ENCODE measurements at regions not wholly inside any gene's neighbourhood (a gene's known extent, or its start where the extent isn't known, plus 50 kb on each side); places are given as distances from the start of the nearest gene placed in this dataset.

DNA sequence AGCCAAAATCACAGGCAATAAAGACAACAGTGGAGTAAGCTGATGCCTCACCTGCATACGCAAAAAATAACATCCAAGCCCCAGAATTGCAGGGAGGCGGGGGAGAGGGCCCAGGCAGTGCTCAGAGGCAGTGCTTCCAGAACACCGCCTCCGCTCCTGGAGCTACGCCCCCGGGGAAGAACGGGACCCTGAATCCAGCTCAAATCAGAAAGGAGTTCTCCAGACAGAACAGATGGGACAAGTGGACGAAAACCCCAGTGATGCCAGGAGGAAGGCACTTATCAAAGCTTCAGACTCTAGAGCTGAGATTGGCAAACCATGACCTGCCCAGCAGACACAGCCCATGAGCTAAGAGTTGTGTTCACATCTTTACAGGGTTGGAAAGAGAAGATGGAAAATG is 683.9 kb downstream of the TBC1D22A start:
- intact Hi-C loops (cut with micrococcal nuclease), result no loop called here
- Histone ChIP-seq H3K36me3 (ENCODE audit: control insufficient read depth, insufficient read depth, low read length) (no peaks in the 10 kb centered on the region), H3K9me3 (ENCODE audit: control insufficient read depth, insufficient read depth, low read length) (no peaks in the 10 kb centered on the region), H3K27ac (ENCODE audit: low read length) (no peak overlapping the region), H3K27me3 (ENCODE audit: control insufficient read depth, insufficient read depth, low read length) (no peaks in the 10 kb centered on the region), H3K4me1 (ENCODE audit: control insufficient read depth, insufficient read depth, low read length) (no peaks in the 10 kb centered on the region), H3K4me3 (ENCODE audit: low read length) (no peak overlapping the region)
- ATAC-seq (no peak), DNase-seq (no peak)
- H3K36me3 Mint-ChIP-seq, result no peaks in the 10 kb centered on the region
- no peaks in the 10 kb centered on the region for H3K4me1 Mint-ChIP-seq
- WGBS (ENCODE audit: insufficient coverage), result 95% methylated on average over 8 of the region's 8 CpGs
- no peak overlapping the region for H3K27ac Mint-ChIP-seq
- TF ChIP-seq, protein P1, sequence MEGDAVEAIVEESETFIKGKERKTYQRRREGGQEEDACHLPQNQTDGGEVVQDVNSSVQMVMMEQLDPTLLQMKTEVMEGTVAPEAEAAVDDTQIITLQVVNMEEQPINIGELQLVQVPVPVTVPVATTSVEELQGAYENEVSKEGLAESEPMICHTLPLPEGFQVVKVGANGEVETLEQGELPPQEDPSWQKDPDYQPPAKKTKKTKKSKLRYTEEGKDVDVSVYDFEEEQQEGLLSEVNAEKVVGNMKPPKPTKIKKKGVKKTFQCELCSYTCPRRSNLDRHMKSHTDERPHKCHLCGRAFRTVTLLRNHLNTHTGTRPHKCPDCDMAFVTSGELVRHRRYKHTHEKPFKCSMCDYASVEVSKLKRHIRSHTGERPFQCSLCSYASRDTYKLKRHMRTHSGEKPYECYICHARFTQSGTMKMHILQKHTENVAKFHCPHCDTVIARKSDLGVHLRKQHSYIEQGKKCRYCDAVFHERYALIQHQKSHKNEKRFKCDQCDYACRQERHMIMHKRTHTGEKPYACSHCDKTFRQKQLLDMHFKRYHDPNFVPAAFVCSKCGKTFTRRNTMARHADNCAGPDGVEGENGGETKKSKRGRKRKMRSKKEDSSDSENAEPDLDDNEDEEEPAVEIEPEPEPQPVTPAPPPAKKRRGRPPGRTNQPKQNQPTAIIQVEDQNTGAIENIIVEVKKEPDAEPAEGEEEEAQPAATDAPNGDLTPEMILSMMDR (IDR thresholded peaks at IDR 0.05), result no peak
- H3K9me3 Mint-ChIP-seq, result peaks cover 2 to 4% of the 10 kb centered on the region in 2 donors
- no peak overlapping the region for H3K4me3 Mint-ChIP-seq
- H3K27me3 Mint-ChIP-seq (ENCODE audit: low read depth in 2 of 2), result peaks cover 0 to 3% of the 10 kb centered on the region in 2 donors

DNA sequence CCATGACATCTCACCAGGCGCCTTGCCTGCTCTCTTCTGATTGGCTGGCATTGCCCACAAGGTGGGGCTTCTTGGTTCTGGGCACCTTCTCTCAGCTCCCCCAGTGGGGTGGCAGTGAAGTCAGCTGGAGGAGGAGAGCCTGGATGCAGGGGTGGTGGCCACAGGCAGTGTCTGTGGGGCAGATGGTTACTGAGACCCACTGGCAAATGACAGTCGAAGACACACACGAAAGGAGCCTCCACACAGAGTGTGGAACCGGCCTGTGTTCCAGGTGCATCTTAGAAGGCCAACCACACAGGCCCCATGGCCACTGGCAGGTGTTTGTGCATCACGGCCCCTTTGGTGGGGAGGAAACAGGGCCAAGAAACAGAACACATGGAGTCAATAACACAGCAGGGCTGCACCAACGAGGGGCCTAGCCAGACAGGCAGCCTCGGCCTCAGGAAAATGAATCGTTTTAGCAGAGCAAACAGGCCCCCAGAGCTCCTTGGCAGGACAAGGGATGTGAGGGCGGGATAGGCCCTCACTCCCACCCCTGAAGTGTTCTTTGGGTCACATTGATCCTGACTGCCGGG is 683.4 kb downstream of the TBC1D22A start:
- Mint-ChIP-seq H3K4me3 (no peak overlapping the region), H3K36me3 (no peaks in the 10 kb centered on the region), H3K9me3 (peaks cover 2 to 4% of the 10 kb centered on the region in 2 donors), H3K27me3 (ENCODE audit: low read depth in 2 of 2) (peaks cover 0 to 3% of the 10 kb centered on the region in 2 donors), H3K4me1 (no peaks in the 10 kb centered on the region), H3K27ac (no peak overlapping the region)
- TF ChIP-seq, protein P1 (IDR thresholded peaks at IDR 0.05), result no peak
- Histone ChIP-seq H3K9me3 (ENCODE audit: control insufficient read depth, insufficient read depth, low read length) (no peaks in the 10 kb centered on the region), H3K36me3 (ENCODE audit: control insufficient read depth, insufficient read depth, low read length) (no peaks in the 10 kb centered on the region), H3K4me3 (ENCODE audit: low read length) (no peak overlapping the region), H3K4me1 (ENCODE audit: control insufficient read depth, insufficient read depth, low read length) (no peaks in the 10 kb centered on the region), H3K27me3 (ENCODE audit: control insufficient read depth, insufficient read depth, low read length) (no peaks in the 10 kb centered on the region), H3K27ac (ENCODE audit: low read length) (no peak overlapping the region)
- 85% methylated on average over 10 of the region's 10 CpGs for WGBS (ENCODE audit: insufficient coverage)
- intact Hi-C loops (cut with micrococcal nuclease), result no loop called here
- ATAC-seq (no peak), DNase-seq (no peak)

DNA sequence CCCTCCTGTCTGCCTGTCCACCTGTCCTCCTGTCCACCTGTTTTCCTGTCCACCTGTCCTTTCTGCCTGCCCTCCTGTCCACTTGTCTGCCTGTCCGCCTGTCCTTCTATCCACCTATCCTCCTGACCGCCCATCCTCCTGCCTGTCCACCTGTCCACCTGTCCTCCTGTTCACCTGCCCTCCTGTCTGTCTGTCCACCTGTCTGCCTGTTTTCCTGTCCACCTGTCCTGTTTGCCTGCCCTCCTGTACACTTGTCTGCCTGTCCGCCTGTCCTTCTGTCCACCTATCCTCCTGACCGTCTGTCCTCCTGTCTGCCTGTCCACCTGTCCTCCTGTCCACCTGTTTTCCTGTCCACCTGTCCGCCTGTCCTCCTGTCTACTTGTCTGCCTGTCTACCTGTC is 682.8 kb downstream of the TBC1D22A start:
- H3K9me3 Mint-ChIP-seq, result peaks cover 2 to 4% of the 10 kb centered on the region in 2 donors
- TF ChIP-seq, protein P1 (IDR thresholded peaks at IDR 0.05), result no peak
- Histone ChIP-seq H3K4me1 (ENCODE audit: control insufficient read depth, insufficient read depth, low read length) (no peaks in the 10 kb centered on the region), H3K27ac (ENCODE audit: low read length) (no peak overlapping the region), H3K27me3 (ENCODE audit: control insufficient read depth, insufficient read depth, low read length) (no peaks in the 10 kb centered on the region), H3K36me3 (ENCODE audit: control insufficient read depth, insufficient read depth, low read length) (no peaks in the 10 kb centered on the region), H3K9me3 (ENCODE audit: control insufficient read depth, insufficient read depth, low read length) (no peaks in the 10 kb centered on the region), H3K4me3 (ENCODE audit: low read length) (no peak overlapping the region)
- peaks cover 0 to 3% of the 10 kb centered on the region in 2 donors for H3K27me3 Mint-ChIP-seq (ENCODE audit: low read depth in 2 of 2)
- intact Hi-C loops (cut with micrococcal nuclease), result no loop called here
- 95% methylated on average over 5 of the region's 5 CpGs for WGBS (ENCODE audit: insufficient coverage)
- no peaks in the 10 kb centered on the region for H3K4me1 Mint-ChIP-seq
- ATAC-seq (no peak), DNase-seq (no peak)
- no peaks in the 10 kb centered on the region for H3K36me3 Mint-ChIP-seq
- H3K27ac Mint-ChIP-seq, result no peak overlapping the region
- H3K4me3 Mint-ChIP-seq, result no peak overlapping the region

DNA sequence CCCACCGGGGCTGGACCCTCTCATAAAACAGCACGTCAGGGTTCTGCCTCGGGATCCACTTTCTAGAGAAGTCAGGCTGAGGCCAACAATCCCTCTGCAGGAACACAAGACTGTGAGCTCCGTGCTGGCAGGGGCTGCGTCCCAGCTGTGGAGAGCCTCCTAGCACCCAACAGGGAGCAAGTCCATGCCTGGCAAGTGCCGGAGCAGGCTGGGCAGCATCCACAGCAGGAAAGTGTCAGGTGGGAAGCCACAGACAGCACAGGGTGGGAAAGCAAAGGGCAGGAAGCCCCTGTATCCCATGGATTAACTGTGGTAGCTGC is 682.3 kb downstream of the TBC1D22A start:
- ATAC-seq (no peak), DNase-seq (no peak)
- H3K27ac Mint-ChIP-seq, result no peak overlapping the region
- TF ChIP-seq, protein P1 (IDR thresholded peaks at IDR 0.05), result no peak
- H3K4me1 Mint-ChIP-seq, result no peaks in the 10 kb centered on the region
- no peak overlapping the region for H3K4me3 Mint-ChIP-seq
- Histone ChIP-seq H3K4me3 (ENCODE audit: low read length) (no peak overlapping the region), H3K4me1 (ENCODE audit: control insufficient read depth, insufficient read depth, low read length) (no peaks in the 10 kb centered on the region), H3K9me3 (ENCODE audit: control insufficient read depth, insufficient read depth, low read length) (no peaks in the 10 kb centered on the region), H3K36me3 (ENCODE audit: control insufficient read depth, insufficient read depth, low read length) (no peaks in the 10 kb centered on the region), H3K27ac (ENCODE audit: low read length) (no peak overlapping the region), H3K27me3 (ENCODE audit: control insufficient read depth, insufficient read depth, low read length) (no peaks in the 10 kb centered on the region)
- 88% methylated on average over 6 of the region's 6 CpGs for WGBS (ENCODE audit: insufficient coverage)
- intact Hi-C loops (cut with micrococcal nuclease), result no loop called here
- H3K9me3 Mint-ChIP-seq, result peaks cover 2 to 4% of the 10 kb centered on the region in 2 donors
- H3K36me3 Mint-ChIP-seq, result no peaks in the 10 kb centered on the region
- H3K27me3 Mint-ChIP-seq (ENCODE audit: low read depth in 2 of 2), result peaks cover 0 to 3% of the 10 kb centered on the region in 2 donors
